GM19351 (cell line): ENCODE measurements at regions not wholly inside any gene's neighbourhood (a gene's known extent, or its start where the extent isn't known, plus 50 kb on each side); places are given as distances from the start of the nearest gene placed in this dataset.
"Not testable (repeated sequence)": the region's sequence is repeated elsewhere in the genome, so short reads cannot be mapped to it uniquely, and the experiment has no call there.

Experiments used
- ATAC-seq: cut with Tn5 transposase; IDR thresholded peaks from one replicate; pipeline ENCODE4 v1.9.1; 2021; ENCODE audit warnings: mild to moderate bottlenecking, moderate library complexity; ENCODE audit not compliant: unreplicated experiment

- no peak for ATAC-seq
Measured at GRCh38 chr6:81565071-81565470, 187.4 kb downstream of the TENT5A start.

GRCh38 chr6:81564470-81565068 is 187.9 kb downstream of the TENT5A start:
- no peak for ATAC-seq

DNA sequence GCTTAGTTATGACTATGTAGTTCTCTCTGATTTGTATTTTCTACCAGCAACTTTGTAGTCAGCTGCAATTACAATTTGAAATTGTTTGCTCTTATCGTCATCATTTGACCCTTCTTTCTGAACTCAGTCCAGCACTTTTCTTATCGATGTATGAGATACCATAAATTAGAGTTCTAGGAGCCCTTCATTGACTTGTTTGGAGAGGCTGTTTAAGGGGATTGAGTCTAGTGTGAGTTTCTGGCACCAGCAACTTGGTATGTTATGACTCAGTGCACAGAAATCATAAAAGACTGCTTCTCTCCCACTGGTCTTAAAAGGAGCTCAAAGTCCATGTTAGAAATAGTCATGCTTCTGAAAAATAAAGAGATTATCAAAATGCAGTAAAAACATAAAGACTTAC is 190.3 kb downstream of the TENT5A start:
- no peak for ATAC-seq

DNA sequence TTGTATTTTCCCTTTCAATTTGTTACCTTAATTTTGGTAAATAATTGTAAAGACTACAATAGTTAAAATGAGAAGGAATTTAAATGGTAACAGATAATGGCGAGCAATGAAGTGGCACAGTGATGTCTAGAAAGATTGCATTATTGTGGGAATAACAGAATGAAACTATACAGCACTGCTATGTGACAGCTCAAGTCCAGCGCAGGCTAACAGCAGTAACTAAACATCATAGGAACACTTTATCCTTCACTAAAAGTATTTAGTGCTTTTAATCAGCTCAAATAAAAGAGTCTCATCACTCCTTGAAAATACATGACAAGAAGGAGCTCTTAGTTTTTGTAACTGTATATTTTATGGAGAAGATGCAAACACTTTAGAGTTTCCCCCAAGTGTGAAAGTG is 190.8 kb downstream of the TENT5A start:
- no peak for ATAC-seq

- ATAC-seq, result no peak
Measured at GRCh38 chr6:81561071-81561564, 191.4 kb downstream of the TENT5A start.

DNA sequence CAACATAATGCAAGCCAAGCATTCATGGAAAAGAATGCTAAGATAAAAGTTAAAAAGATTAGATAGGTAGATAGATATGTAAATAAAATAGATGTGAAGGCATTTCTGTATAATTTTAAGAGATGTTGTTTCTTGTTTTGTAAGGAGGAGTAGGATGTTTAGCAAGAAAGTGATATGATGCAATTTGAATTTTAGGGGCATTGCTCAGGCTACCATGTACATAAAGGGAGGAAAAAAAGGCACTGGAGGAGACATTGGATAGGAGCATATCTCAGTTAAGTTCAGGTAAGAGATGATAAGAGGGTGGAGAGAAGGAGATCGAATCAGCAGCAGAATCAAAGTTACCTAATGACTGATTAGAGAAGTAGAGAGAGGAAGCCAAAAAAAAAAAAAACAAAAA is 194.7 kb downstream of the TENT5A start:
- ATAC-seq, result no peak

DNA sequence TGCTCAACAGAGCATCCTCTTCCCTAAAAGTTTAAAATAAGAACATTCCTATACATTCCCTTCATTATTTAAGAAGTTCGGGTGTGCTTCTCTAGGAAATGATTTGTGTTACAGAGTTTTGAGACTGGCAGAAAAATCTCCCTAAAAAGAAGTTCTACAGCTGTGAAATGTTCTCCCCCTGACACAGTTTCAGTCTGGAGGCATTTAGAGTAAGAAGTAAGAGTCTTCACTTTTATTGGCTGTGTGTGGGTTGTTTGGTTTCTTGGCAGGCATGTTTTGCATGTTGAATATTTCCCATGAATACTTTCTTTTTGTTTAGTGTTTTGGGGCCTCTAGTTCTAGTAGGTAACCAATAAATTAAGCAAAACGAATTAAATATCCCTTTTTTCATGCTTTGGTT is 195.9 kb downstream of the TENT5A start:
- no peak for ATAC-seq

- no peak for ATAC-seq
Measured at GRCh38 chr6:81553216-81553615, 199.3 kb downstream of the TENT5A start.

DNA sequence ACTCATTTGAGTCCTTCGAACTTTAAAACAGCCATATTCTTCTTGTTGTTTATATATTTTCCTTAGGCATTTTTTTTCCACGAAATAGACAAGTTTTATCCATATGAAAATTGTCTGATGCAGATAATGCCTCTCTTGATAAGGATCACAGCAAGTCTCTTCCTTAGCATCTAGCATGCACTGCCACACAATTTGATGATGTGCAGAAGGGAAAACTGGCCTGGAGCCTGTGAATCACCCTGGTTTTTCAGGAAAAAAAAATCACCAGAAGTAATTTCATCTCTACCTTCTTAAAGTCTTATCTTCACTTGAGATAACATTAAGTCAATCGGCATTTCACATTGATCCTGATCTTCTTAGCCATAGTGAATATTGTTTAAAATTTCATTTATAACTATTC is 199.8 kb downstream of the TENT5A start:
- ATAC-seq, result no peak

DNA sequence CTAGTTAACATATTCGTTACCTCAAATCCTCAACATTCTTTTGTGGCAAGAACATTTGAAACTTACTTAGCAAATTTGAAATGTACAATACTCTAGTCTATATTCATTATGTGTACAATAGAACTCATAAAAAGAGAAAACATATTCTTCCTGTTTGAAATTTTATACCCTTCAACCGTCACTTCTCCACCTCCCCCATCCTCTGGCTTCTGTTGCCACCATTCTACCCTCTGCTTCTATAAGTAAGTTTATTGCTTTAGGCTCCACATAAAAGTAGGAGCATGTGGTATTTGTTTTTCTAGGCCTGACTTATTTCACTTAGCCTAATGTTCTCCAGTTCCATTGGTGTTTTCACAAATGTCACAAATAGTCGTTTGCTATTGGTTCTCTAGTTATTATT is 205.3 kb downstream of the TENT5A start:
- ATAC-seq, result no peak

- no peak for ATAC-seq
Measured at GRCh38 chr6:81534934-81535465, 217.5 kb downstream of the TENT5A start.

DNA sequence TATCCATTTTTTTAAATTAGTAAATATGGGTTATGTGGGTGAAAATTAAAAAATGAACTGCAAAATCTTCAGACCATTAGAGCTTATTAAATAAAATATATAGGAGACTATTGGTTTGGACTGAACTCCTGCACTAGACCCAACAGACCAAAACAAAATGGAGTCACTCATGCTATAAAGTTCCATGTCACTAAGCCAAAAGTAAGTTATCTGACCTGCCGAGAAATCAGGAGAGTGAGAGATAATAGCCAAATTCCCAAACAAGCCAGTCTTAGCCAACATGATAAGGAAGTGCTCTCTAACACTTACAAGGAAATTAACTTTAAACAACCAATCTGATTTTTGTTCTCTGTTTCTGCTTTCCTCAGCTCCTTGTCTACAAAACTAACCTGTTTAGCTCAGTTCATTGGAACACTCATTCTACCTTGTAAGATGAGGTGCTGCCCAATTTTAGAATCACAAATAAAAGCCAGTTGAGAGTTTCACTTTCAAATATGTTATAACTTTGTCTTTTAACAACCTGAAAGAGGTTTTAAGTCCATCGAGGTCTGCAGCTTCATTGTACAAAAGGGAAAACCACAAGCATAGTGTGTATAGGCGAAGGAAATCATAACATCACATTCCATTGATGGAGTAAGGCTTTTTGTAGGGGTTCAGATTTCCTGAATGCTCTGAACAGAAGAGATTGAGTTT is 220.5 kb downstream of the TENT5A start:
- no peak for ATAC-seq

- no peak for ATAC-seq
Measured at GRCh38 chr6:81517455-81517854, 235.0 kb downstream of the TENT5A start.

DNA sequence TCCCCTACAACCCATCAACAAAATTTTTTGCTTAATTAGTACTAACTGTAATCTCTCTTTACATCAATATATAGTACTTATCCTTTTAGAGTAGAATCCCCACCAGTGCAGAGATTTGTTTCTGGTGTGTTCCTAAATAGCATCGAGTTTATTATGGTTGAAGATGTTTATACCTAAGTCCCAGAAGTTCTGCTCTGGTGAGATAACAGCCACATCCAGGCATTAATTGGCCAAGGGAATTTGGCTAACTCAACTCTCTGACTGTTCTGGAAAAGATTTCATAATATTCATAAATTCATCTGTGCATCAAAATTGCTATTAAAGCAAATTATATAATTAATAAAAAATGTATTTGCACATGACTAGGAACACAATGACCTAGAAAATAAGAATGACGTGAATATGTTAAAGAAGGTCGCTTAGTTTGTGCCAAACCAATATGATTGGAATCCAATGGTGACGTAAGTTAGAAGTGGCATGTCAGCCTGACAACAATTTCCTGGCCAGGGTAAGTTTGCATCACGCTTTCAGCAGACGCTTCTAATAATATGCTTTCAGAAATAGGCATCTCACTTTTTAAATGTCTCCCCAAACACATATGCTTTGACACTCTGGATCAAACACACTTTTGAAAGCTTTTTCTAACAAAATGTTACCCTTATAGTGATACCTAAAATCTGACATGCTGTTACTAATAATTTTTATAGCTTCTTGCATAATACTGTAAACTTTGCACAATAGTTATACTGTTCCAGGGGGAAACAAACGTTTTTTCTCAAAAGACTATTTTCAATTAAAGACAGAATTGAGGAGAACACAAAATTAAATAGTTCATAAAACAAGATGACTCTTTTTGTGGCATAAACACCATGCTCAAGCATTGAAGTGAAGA is 236.7 kb downstream of the TENT5A start:
- ATAC-seq, result no peak

- not testable (repeated sequence) for ATAC-seq
Measured at GRCh38 chr6:81514195-81514594, 238.3 kb downstream of the TENT5A start.

DNA sequence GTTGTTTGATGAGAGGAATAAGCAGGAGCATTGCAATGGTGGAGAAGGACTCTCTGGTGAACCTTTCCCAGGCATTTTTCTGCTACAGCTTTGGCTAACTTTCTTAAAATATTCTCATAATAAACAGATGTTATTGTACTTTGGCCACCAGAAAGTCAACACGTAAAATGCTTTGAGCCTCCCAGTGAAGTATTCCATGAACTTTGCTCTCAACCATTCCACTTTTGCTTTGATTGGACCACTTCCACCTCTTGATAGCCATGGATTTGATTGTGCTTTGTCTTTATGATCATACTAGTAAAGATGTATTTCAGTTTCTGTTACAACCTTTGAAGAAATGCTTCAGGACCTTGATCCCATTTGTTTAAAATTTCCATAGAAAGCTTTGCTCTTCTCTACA is 241.1 kb downstream of the TENT5A start:
- ATAC-seq, result no peak

DNA sequence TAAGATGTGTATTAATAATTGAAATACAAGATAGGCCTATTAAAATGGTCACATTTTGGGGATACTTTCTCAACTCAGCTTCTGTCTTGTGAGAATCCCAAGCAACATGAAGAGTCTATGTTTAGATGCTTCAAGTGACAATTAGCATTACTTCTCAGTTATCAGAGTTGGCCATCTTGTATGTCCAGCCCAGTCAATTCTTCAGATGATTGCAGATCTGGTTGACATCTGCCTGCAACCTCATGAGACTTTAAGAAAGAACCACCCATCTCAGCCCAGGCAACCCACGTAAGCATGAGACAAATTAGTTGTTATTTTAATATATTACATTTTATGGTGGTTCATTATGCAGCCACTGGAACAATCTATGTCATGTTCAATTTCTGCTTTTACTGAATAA is 256.5 kb downstream of the TENT5A start:
- ATAC-seq, result no peak

DNA sequence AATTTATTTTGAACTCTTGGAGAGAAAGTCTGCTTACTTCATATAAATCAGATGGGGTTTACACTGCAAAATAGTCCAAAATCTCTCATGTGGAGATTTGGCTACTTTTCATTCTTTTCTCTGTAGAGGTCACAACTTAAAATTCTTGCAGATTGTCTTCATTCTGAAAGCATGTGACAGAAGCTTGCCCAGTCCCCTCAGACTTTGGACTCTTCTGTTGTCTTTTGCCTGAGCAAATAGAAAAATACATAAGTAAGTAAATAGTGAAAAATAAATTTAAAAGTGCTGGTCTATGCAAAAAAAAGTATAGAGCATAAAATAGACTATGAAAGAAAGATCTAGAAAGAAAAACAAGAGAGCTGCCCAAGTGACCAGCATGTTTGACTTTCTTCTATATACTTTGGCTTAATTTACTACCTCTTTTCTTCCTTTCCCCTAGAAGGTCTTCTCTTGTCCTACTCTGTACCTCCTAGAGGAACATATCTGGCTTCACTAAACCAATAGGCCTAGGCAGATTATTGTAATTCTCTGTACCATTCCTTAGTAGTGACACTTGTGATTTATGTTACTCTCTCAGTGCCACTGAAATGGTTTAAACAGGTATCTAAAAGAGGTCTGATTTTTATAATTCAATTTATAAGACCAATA is 260.9 kb downstream of the TENT5A start:
- ATAC-seq, result no peak

- ATAC-seq, result no peak
Measured at GRCh38 chr6:81487489-81487888, 265.0 kb downstream of the TENT5A start.

- no peak for ATAC-seq
Measured at GRCh38 chr6:81486234-81486633, 266.2 kb downstream of the TENT5A start.

- ATAC-seq, result no peak
Measured at GRCh38 chr6:81485395-81485794, 267.1 kb downstream of the TENT5A start.
